GM12878 (cell line): ENCODE measurements at regions not wholly inside any gene's neighbourhood (a gene's known extent, or its start where the extent isn't known, plus 50 kb on each side); places are given as distances from the start of the nearest gene placed in this dataset.

Experiments used
- ATAC-seq: fragments of 200-7000 bp; cut with Tn5 transposase; 3 replicates; pipeline ENCODE4 v1.9.1; 2020; ENCODE audit warnings: mild to moderate bottlenecking, moderate library complexity
- BruUV-seq: library from RNA; stranded (reverse); fragments of 400-500 nt; replicated peaks from 2 replicates; lab custom pipeline; 2021; lab: Mats Ljungman, UMichigan
- CTCF ChIA-PET: fragments of 300-600 bp; sonication (Branson Sonifier 250); formaldehyde crosslinking; extraction: SDS; loops from one replicate; lab custom pipeline; 2021; ENCODE audit warnings: inconsistent platforms; lab: Yijun Ruan, JAX
- POLR2A ChIA-PET: fragments of 350-600 bp; formaldehyde crosslinking; extraction: SDS; loops from one replicate; lab custom pipeline; 2021; ENCODE audit warnings: inconsistent platforms; lab: Charles Lee
- RAD21 ChIA-PET: fragments of 300-600 bp; sonication (Branson Sonifier 250); formaldehyde crosslinking; loops from one replicate; lab custom pipeline; 2023; ENCODE audit warnings: antibody characterized with exemption; ENCODE audit not compliant: unreplicated experiment; lab: Charles Lee
- SMC1A ChIA-PET: fragments of 300-600 bp; sonication (Branson Sonifier 250); formaldehyde crosslinking; loops from one replicate; lab custom pipeline; 2023; ENCODE audit not compliant: unreplicated experiment, uncharacterized antibody; lab: Charles Lee
- DNase-seq: peaks from one replicate; pipeline ENCODE4 v3.0.0-alpha.2; 2011; ENCODE audit warnings: low read depth, low spot score
- FAIRE-seq: peaks from 3 replicates; lab custom pipeline; 2011; peaks lifted over from hg19 to GRCh38; lab: Jason Lieb, UNC
- H2AFZ ChIP-seq: 2 replicates; pipeline ENCODE4 v1.6.0; 2011; ENCODE audit warnings: low read depth, low read length, control low read depth; ENCODE audit not compliant: control insufficient read depth
- H3K27ac ChIP-seq: 2 replicates; pipeline ENCODE4 v1.5.1; 2011; ENCODE audit warnings: control low read depth; ENCODE audit not compliant: control insufficient read depth, insufficient read depth
- H3K27me3 ChIP-seq, 2 experiments: replicated peaks in 1 of 2; 2 replicates each; pipeline versions ENCODE4 v1.6.0 to v1.6.1; 2011; ENCODE audit warnings: low read length in 1 of 2; ENCODE audit not compliant: control insufficient read depth in 2 of 2, insufficient read depth in 2 of 2
- H3K36me3 ChIP-seq, 2 experiments: 2 replicates each; pipeline ENCODE4 v1.5.1; 2011; ENCODE audit warnings: low read length in 1 of 2; ENCODE audit not compliant: control insufficient read depth in 2 of 2, insufficient read depth in 2 of 2
- H3K4me1 ChIP-seq: 2 replicates; pipeline ENCODE4 v1.6.1; 2011; ENCODE audit warnings: mild to moderate bottlenecking, low read length, moderate library complexity, mixed read lengths; ENCODE audit not compliant: control insufficient read depth, insufficient read depth
- H3K4me2 ChIP-seq: 2 replicates; pipeline ENCODE4 v1.6.0; 2011; ENCODE audit warnings: control low read depth; ENCODE audit not compliant: control insufficient read depth, insufficient read depth
- H3K4me3 ChIP-seq: fragments of 200-600 bp; sonication (generic); 2 replicates; pipeline ENCODE4 v1.5.1; 2016
- H3K79me2 ChIP-seq: 2 replicates; pipeline ENCODE4 v1.6.0; 2011; ENCODE audit warnings: low read length; ENCODE audit not compliant: control insufficient read depth, insufficient read depth
- H3K9ac ChIP-seq: 2 replicates; pipeline ENCODE4 v1.8.0; 2011; ENCODE audit warnings: low read length, control low read depth, mixed read lengths; ENCODE audit not compliant: control insufficient read depth, insufficient read depth
- H3K9me3 ChIP-seq: replicated peaks from 3 replicates; pipeline ENCODE4 v1.5.1; 2011; ENCODE audit warnings: mild to moderate bottlenecking, low read length; ENCODE audit not compliant: control insufficient read depth, insufficient read depth
- H4K20me1 ChIP-seq: 2 replicates; pipeline ENCODE4 v1.6.0; 2011; ENCODE audit not compliant: control insufficient read depth, insufficient read depth
- CBFB ChIP-seq: IDR thresholded peaks from 2 replicates; pipeline ENCODE4 v1.6.1; 2016; ENCODE audit warnings: antibody characterized with exemption, low read depth
- ETV6 ChIP-seq, 2 experiments: fragments of 450-650 bp in 1 of 2; IDR thresholded peaks in 1 of 2; conservative IDR thresholded peaks in 1 of 2; 2 replicates each; pipeline ENCODE4 v1.6.1; 2014; ENCODE audit warnings: antibody characterized with exemption in 1 of 2, borderline replicate concordance in 1 of 2, low read depth in 1 of 2, mild to moderate bottlenecking in 1 of 2, moderate library complexity in 1 of 2
- JUND ChIP-seq: IDR thresholded peaks from 2 replicates; pipeline ENCODE4 v1.6.1; 2012; ENCODE audit warnings: low read depth, mild to moderate bottlenecking, low read length, improper control_type of control experiment, moderate library complexity
- MXI1 ChIP-seq: fragments of 150-350 bp; IDR thresholded peaks from 2 replicates; pipeline ENCODE4 v1.6.1; 2011; ENCODE audit warnings: low read depth, mild to moderate bottlenecking, inconsistent platforms, low read length, improper control_type of control experiment
- RBBP5 ChIP-seq: fragments of 200-600 bp; sonication (generic); conservative IDR thresholded peaks from 2 replicates; pipeline ENCODE4 v1.6.1; 2016
- SMAD5 ChIP-seq: IDR thresholded peaks from 2 replicates; pipeline ENCODE4 v1.6.1; 2016; ENCODE audit warnings: antibody characterized with exemption, low read depth
- TCF12 ChIP-seq: IDR thresholded peaks from 2 replicates; pipeline ENCODE4 v1.6.1; 2011; ENCODE audit warnings: low read depth, mild to moderate bottlenecking, low read length
- in situ Hi-C: fragments of 300-500 bp; cut with MboI; formaldehyde crosslinking; loops from 9 replicates; pipeline ENCODE4 v1.14.3; 2018; ENCODE audit warnings: mixed read lengths
- intact Hi-C: fragments of 100-400 bp; cut with micrococcal nuclease; formaldehyde crosslinking; loops from one replicate; pipeline ENCODE4 v1.14.2; 2022; ENCODE audit not compliant: unreplicated experiment
- TF ChIP-seq, protein P1 (sequence below), 3 experiments: IDR thresholded peaks in 2 of 3; conservative IDR thresholded peaks in 1 of 3; 2 replicates each; pipeline ENCODE4 v1.5.1; 2011; ENCODE audit warnings: low read depth in 3 of 3, low read length in 3 of 3, mild to moderate bottlenecking in 3 of 3, control low read depth in 2 of 3, moderate library complexity in 2 of 3, inconsistent platforms in 1 of 3, mixed read lengths in 1 of 3; ENCODE audit not compliant: control insufficient read depth in 2 of 3, insufficient read depth in 1 of 3; ENCODE audit errors: extremely low read depth in 1 of 3
- TF ChIP-seq, protein P2 (sequence below): fragments of 450-650 bp; formaldehyde crosslinking; IDR thresholded peaks from 2 replicates; pipeline ENCODE4 v1.5.0; 2022; ENCODE audit warnings: mild to moderate bottlenecking, missing genetic modification characterization
- TF ChIP-seq, protein P3 (sequence below): fragments of 450-650 bp; IDR thresholded peaks from 2 replicates; pipeline ENCODE4 v1.6.1; 2018; ENCODE audit warnings: borderline replicate concordance, mild to moderate bottlenecking; ENCODE audit not compliant: partially characterized antibody
- TF ChIP-seq, protein P4 (sequence below): IDR thresholded peaks from 2 replicates; pipeline ENCODE4 v1.6.1; 2011; ENCODE audit warnings: borderline replicate concordance, low read depth, mild to moderate bottlenecking, moderate library complexity, low read length; ENCODE audit not compliant: insufficient read depth, poor library complexity, severe bottlenecking
- TF ChIP-seq, protein P5 (sequence below): fragments of 450-650 bp; IDR thresholded peaks from 2 replicates; pipeline ENCODE4 v1.6.1; 2017; ENCODE audit warnings: low read depth, mild to moderate bottlenecking, moderate library complexity

DNA sequence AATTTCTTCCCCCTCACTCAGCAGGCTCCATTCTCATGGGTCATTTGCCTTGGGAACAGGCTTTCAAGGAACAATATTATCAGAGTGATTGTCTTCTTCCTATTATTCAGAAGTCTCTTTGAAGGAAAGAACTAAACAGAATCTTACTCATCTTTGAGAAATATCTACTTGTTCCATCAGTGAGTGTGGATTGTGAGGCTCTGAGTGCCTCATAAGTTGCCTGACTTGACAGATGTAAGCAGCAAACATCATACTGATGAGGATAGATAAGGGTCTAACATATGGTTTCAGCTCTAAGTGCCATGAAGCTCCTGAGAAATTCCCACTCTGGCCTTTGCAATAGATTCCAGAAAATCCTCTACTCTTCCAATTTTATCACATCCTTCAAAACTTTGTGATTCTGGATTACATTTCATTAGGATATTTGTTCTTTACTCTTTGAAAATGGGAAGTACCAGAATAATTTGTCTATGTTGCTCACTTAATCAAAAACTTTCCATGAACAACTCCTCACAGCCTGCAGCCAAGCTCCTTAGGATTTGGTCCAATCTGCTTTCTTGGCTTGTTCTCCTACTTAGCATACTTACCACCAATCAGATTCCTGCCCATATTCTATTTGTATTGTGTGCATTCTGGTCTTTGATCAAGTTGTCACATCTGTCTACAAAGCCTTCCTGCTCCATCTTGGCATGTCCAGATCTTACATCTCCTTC is 120.1 kb downstream of the RPL22L1 start:
- intact Hi-C loops (no loop called here), in situ Hi-C loops (no loop called here)
- H3K9ac ChIP-seq = no peak overlapping the region
- FAIRE-seq = no peak
- peaks cover 0 to 4% of the 10 kb centered on the region in 2 experiments; a peak in 2 of 4 replicates for H3K27me3 ChIP-seq
- ChIA-PET RAD21 (no interaction called here), CTCF (no interaction called here), POLR2A (no interaction called here), SMC1A (no interaction called here)
- H3K4me3 ChIP-seq = no peak overlapping the region
- no peak for DNase-seq
- no peaks in the 10 kb centered on the region for H4K20me1 ChIP-seq
- H3K4me2 ChIP-seq = no peak overlapping the region
- BruUV-seq = no TSS peak
- H3K36me3 ChIP-seq = no peaks in the 10 kb centered on the region
- no peaks in the 10 kb centered on the region for H3K9me3 ChIP-seq
- H3K27ac ChIP-seq = no peak overlapping the region
- no peak for ATAC-seq
- no peak overlapping the region for H2AFZ ChIP-seq
- H3K79me2 ChIP-seq = no peaks in the 10 kb centered on the region
- H3K4me1 ChIP-seq = no peaks in the 10 kb centered on the region
- TF ChIP-seq ETV6 (conservative IDR thresholded peaks at IDR 0.05 in 1 of 2, IDR thresholded peaks at IDR 0.05 in 1 of 2; ENCODE audit: borderline replicate concordance in 1 of 2, low read depth in 1 of 2) = no peak
- TF ChIP-seq SMAD5 = no peak
- no peak for TF ChIP-seq MXI1
- TF ChIP-seq TCF12 = no peak
- TF ChIP-seq, protein P1, sequence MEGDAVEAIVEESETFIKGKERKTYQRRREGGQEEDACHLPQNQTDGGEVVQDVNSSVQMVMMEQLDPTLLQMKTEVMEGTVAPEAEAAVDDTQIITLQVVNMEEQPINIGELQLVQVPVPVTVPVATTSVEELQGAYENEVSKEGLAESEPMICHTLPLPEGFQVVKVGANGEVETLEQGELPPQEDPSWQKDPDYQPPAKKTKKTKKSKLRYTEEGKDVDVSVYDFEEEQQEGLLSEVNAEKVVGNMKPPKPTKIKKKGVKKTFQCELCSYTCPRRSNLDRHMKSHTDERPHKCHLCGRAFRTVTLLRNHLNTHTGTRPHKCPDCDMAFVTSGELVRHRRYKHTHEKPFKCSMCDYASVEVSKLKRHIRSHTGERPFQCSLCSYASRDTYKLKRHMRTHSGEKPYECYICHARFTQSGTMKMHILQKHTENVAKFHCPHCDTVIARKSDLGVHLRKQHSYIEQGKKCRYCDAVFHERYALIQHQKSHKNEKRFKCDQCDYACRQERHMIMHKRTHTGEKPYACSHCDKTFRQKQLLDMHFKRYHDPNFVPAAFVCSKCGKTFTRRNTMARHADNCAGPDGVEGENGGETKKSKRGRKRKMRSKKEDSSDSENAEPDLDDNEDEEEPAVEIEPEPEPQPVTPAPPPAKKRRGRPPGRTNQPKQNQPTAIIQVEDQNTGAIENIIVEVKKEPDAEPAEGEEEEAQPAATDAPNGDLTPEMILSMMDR (IDR thresholded peaks at IDR 0.05 in 2 of 3, conservative IDR thresholded peaks at IDR 0.05 in 1 of 3; ENCODE audit: control insufficient read depth in 2 of 3, extremely low read depth in 1 of 3, insufficient read depth in 1 of 3, low read depth in 3 of 3, low read length in 3 of 3) = no peak
- TF ChIP-seq, protein P2, sequence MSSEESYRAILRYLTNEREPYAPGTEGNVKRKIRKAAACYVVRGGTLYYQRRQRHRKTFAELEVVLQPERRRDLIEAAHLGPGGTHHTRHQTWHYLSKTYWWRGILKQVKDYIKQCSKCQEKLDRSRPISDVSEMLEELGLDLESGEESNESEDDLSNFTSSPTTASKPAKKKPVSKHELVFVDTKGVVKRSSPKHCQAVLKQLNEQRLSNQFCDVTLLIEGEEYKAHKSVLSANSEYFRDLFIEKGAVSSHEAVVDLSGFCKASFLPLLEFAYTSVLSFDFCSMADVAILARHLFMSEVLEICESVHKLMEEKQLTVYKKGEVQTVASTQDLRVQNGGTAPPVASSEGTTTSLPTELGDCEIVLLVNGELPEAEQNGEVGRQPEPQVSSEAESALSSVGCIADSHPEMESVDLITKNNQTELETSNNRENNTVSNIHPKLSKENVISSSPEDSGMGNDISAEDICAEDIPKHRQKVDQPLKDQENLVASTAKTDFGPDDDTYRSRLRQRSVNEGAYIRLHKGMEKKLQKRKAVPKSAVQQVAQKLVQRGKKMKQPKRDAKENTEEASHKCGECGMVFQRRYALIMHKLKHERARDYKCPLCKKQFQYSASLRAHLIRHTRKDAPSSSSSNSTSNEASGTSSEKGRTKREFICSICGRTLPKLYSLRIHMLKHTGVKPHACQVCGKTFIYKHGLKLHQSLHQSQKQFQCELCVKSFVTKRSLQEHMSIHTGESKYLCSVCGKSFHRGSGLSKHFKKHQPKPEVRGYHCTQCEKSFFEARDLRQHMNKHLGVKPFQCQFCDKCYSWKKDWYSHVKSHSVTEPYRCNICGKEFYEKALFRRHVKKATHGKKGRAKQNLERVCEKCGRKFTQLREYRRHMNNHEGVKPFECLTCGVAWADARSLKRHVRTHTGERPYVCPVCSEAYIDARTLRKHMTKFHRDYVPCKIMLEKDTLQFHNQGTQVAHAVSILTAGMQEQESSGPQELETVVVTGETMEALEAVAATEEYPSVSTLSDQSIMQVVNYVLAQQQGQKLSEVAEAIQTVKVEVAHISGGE (CRISPR knock-in tag) = no peak
- no peak for TF ChIP-seq RBBP5
- TF ChIP-seq, protein P3, sequence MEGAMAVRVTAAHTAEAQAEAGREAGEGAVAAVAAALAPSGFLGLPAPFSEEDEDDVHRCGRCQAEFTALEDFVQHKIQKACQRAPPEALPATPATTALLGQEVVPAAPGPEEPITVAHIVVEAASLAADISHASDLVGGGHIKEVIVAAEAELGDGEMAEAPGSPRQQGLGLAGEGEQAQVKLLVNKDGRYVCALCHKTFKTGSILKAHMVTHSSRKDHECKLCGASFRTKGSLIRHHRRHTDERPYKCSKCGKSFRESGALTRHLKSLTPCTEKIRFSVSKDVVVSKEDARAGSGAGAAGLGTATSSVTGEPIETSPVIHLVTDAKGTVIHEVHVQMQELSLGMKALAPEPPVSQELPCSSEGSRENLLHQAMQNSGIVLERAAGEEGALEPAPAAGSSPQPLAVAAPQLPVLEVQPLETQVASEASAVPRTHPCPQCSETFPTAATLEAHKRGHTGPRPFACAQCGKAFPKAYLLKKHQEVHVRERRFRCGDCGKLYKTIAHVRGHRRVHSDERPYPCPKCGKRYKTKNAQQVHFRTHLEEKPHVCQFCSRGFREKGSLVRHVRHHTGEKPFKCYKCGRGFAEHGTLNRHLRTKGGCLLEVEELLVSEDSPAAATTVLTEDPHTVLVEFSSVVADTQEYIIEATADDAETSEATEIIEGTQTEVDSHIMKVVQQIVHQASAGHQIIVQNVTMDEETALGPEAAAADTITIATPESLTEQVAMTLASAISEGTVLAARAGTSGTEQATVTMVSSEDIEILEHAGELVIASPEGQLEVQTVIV = no peak
- TF ChIP-seq, protein P4, sequence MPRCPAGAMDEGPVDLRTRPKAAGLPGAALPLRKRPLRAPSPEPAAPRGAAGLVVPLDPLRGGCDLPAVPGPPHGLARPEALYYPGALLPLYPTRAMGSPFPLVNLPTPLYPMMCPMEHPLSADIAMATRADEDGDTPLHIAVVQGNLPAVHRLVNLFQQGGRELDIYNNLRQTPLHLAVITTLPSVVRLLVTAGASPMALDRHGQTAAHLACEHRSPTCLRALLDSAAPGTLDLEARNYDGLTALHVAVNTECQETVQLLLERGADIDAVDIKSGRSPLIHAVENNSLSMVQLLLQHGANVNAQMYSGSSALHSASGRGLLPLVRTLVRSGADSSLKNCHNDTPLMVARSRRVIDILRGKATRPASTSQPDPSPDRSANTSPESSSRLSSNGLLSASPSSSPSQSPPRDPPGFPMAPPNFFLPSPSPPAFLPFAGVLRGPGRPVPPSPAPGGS = no peak
- TF ChIP-seq, protein P5, sequence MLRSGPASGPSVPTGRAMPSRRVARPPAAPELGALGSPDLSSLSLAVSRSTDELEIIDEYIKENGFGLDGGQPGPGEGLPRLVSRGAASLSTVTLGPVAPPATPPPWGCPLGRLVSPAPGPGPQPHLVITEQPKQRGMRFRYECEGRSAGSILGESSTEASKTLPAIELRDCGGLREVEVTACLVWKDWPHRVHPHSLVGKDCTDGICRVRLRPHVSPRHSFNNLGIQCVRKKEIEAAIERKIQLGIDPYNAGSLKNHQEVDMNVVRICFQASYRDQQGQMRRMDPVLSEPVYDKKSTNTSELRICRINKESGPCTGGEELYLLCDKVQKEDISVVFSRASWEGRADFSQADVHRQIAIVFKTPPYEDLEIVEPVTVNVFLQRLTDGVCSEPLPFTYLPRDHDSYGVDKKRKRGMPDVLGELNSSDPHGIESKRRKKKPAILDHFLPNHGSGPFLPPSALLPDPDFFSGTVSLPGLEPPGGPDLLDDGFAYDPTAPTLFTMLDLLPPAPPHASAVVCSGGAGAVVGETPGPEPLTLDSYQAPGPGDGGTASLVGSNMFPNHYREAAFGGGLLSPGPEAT = no peak
- no peak for TF ChIP-seq CBFB
- no peak for TF ChIP-seq JUND
